GM19035 (cell line): ENCODE measurements at regions not wholly inside any gene's neighbourhood (a gene's known extent, or its start where the extent isn't known, plus 50 kb on each side); places are given as distances from the start of the nearest gene placed in this dataset.
"Not testable (repeated sequence)": the region's sequence is repeated elsewhere in the genome, so short reads cannot be mapped to it uniquely, and the experiment has no call there.

Experiments
- ATAC-seq: cut with Tn5 transposase; IDR thresholded peaks from one replicate; pipeline ENCODE4 v1.9.1; 2021; ENCODE audit not compliant: unreplicated experiment

GRCh38 chr6:112967974-112968373 is 620.8 kb downstream of the RFPL4B start:
- ATAC-seq, result no peak

GRCh38 chr6:112971651-112972050 is 624.5 kb downstream of the RFPL4B start:
- no peak for ATAC-seq

- not testable (repeated sequence) for ATAC-seq
Observed at GRCh38 chr6:112974931-112975330, 627.8 kb downstream of the RFPL4B start.

- ATAC-seq, result not testable (repeated sequence)
Observed at GRCh38 chr6:112976579-112976978, 629.4 kb downstream of the RFPL4B start.

GRCh38 chr6:112979830-112980229 is 632.7 kb downstream of the RFPL4B start:
- ATAC-seq, result no peak

- ATAC-seq, result no peak
Observed at GRCh38 chr6:112980676-112981075, 633.5 kb downstream of the RFPL4B start.

GRCh38 chr6:112983713-112984261 is 636.7 kb downstream of the RFPL4B start:
- ATAC-seq, result no peak

GRCh38 chr6:112984899-112985298 is 637.8 kb downstream of the RFPL4B start:
- ATAC-seq, result no peak

GRCh38 chr6:112986321-112986720 is 639.2 kb downstream of the RFPL4B start:
- ATAC-seq, result no peak

GRCh38 chr6:112988748-112989147 is 641.6 kb downstream of the RFPL4B start:
- no peak for ATAC-seq

GRCh38 chr6:112990971-112991370 is 643.8 kb downstream of the RFPL4B start:
- no peak for ATAC-seq

- no peak for ATAC-seq
Observed at GRCh38 chr6:112991912-112992311, 644.8 kb downstream of the RFPL4B start.

- ATAC-seq, result no peak
Observed at GRCh38 chr6:112997421-112998085, 650.4 kb downstream of the RFPL4B start.

- no peak for ATAC-seq
Observed at GRCh38 chr6:113004054-113004453, 656.9 kb downstream of the RFPL4B start.

GRCh38 chr6:113004470-113005270 is 657.5 kb downstream of the RFPL4B start:
- ATAC-seq, result no peak

GRCh38 chr6:113006494-113006893 is 659.4 kb downstream of the RFPL4B start:
- no peak for ATAC-seq

- ATAC-seq, result no peak
Observed at GRCh38 chr6:113009682-113010081, 662.6 kb downstream of the RFPL4B start.

- no peak for ATAC-seq
Observed at GRCh38 chr6:113010196-113010989, 663.3 kb downstream of the RFPL4B start.

- ATAC-seq, result no peak
Observed at GRCh38 chr6:113011389-113011788, 664.3 kb downstream of the RFPL4B start.

GRCh38 chr6:113011801-113012200 is 664.7 kb downstream of the RFPL4B start:
- no peak for ATAC-seq

- no peak for ATAC-seq
Observed at GRCh38 chr6:113015249-113015648, 668.1 kb downstream of the RFPL4B start.
